GM21723 (cell line): ENCODE measurements at regions not wholly inside any gene's neighbourhood (a gene's known extent, or its start where the extent isn't known, plus 50 kb on each side); places are given as distances from the start of the nearest gene placed in this dataset.

Experiments used
- ATAC-seq: cut with Tn5 transposase; IDR thresholded peaks from one replicate; pipeline ENCODE4 v1.9.1; 2021; ENCODE audit warnings: mild to moderate bottlenecking, moderate library complexity; ENCODE audit not compliant: unreplicated experiment

- ATAC-seq, result no peak
Observed at GRCh38 chr13:22696433-22696832, 484.3 kb upstream of the SGCG start.

- no peak for ATAC-seq
Observed at GRCh38 chr13:22698467-22698866, 482.3 kb upstream of the SGCG start.

GRCh38 chr13:22700246-22700887 is 480.4 kb upstream of the SGCG start:
- no peak for ATAC-seq

- ATAC-seq, result no peak
Observed at GRCh38 chr13:22703601-22704209, 477.1 kb upstream of the SGCG start.

GRCh38 chr13:22707946-22708345 is 472.8 kb upstream of the SGCG start:
- ATAC-seq, result no peak

GRCh38 chr13:22717036-22717435 is 463.7 kb upstream of the SGCG start:
- ATAC-seq, result no peak

GRCh38 chr13:22726726-22727125 is 454.1 kb upstream of the SGCG start:
- ATAC-seq, result no peak

- ATAC-seq, result no peak
Observed at GRCh38 chr13:22735011-22735995, 445.5 kb upstream of the SGCG start.

- no peak for ATAC-seq
Observed at GRCh38 chr13:22736084-22736767, 444.6 kb upstream of the SGCG start.

GRCh38 chr13:22736768-22737092 is 444.0 kb upstream of the SGCG start:
- ATAC-seq, result no peak

GRCh38 chr13:22738357-22738756 is 442.4 kb upstream of the SGCG start:
- no peak for ATAC-seq

- no peak for ATAC-seq
Observed at GRCh38 chr13:22740264-22740663, 440.5 kb upstream of the SGCG start.

- no peak for ATAC-seq
Observed at GRCh38 chr13:22744688-22745452, 435.9 kb upstream of the SGCG start.

GRCh38 chr13:22748866-22749577 is 431.8 kb upstream of the SGCG start:
- no peak for ATAC-seq

- ATAC-seq, result no peak
Observed at GRCh38 chr13:22749626-22750025, 431.2 kb upstream of the SGCG start.

GRCh38 chr13:22757530-22758120 is 423.2 kb upstream of the SGCG start:
- ATAC-seq, result no peak

GRCh38 chr13:22758245-22758644 is 422.5 kb upstream of the SGCG start:
- ATAC-seq, result no peak

- no peak for ATAC-seq
Observed at GRCh38 chr13:22761709-22762108, 419.1 kb upstream of the SGCG start.

GRCh38 chr13:22765547-22765946 is 415.2 kb upstream of the SGCG start:
- no peak for ATAC-seq

- no peak for ATAC-seq
Observed at GRCh38 chr13:22770891-22771290, 409.9 kb upstream of the SGCG start.
